ENCODE measurements at regions not wholly inside any gene's neighbourhood (a gene's known extent, or its start where the extent isn't known, plus 50 kb on each side); places are given as distances from the start of the nearest gene placed in this dataset.

DNA sequence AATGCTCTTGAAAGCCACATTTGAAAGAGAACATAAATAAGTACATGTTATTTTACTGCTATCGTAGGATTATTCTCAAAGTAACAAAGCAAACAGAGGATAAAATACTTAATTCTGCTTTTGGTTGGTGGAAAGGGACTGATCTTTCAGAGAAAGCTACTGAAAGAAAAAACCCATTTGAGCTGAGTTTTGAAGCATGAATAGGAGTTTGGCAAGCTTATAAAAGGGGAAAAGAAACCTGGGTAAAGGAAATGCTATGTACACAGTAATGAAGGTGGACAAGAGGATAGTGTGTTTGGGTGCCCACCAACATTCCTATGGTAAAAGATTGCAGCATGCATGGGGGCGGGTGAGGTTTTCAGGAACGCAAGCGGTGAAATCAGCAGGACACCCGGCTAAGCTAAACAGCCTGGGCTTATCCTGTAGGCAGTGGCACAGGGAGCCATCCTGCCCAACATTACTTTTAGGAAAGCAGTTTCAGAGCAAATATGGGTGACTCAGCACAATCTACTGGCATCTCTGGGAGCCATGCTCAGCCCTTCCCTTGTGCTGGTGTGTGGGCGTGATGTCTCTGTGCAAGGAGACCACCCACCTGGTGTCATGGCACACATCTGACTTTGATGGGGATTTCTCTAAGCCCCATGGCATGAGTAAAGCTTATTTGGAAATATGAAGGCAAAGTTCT is 673.9 kb upstream of the KLF4 start:
- TF ChIP-seq, protein P1, sequence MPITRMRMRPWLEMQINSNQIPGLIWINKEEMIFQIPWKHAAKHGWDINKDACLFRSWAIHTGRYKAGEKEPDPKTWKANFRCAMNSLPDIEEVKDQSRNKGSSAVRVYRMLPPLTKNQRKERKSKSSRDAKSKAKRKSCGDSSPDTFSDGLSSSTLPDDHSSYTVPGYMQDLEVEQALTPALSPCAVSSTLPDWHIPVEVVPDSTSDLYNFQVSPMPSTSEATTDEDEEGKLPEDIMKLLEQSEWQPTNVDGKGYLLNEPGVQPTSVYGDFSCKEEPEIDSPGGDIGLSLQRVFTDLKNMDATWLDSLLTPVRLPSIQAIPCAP (CRISPR knock-in tag; IDR thresholded peaks at IDR 0.05; ENCODE audit: low read depth) = no peak
- TF ChIP-seq NCOA5 (CRISPR knock-in tag; IDR thresholded peaks at IDR 0.05) (no peak), ZNF687 (CRISPR knock-in tag; IDR thresholded peaks at IDR 0.05) (no peak), MXD3 (CRISPR knock-in tag; IDR thresholded peaks at IDR 0.05) (no peak), ZNF496 (CRISPR knock-in tag; IDR thresholded peaks at IDR 0.05; ENCODE audit: insufficient replicate concordance) (no peak), MAZ (IDR thresholded peaks at IDR 0.05; ENCODE audit: borderline replicate concordance, low read depth, low read length) (no peak), MAZ (CRISPR knock-in tag; IDR thresholded peaks at IDR 0.05; ENCODE audit: low read depth) (no peak), MXI1 (IDR thresholded peaks at IDR 0.05; ENCODE audit: borderline replicate concordance, low read depth, low read length) (no peak), MYC (CRISPR knock-in tag; IDR thresholded peaks at IDR 0.05; ENCODE audit: borderline replicate concordance) (no peak), RARA (CRISPR knock-in tag; IDR thresholded peaks at IDR 0.05) (no peak), GPN1 (CRISPR knock-in tag; IDR thresholded peaks at IDR 0.05; ENCODE audit: borderline replicate concordance) (no peak), POLR2AphosphoS5 (IDR thresholded peaks at IDR 0.05; ENCODE audit: low read depth, low read length) (no peak), RFX5 (IDR thresholded peaks at IDR 0.05; ENCODE audit: low read depth, low read length) (no peak)
- TF ChIP-seq, protein P2, sequence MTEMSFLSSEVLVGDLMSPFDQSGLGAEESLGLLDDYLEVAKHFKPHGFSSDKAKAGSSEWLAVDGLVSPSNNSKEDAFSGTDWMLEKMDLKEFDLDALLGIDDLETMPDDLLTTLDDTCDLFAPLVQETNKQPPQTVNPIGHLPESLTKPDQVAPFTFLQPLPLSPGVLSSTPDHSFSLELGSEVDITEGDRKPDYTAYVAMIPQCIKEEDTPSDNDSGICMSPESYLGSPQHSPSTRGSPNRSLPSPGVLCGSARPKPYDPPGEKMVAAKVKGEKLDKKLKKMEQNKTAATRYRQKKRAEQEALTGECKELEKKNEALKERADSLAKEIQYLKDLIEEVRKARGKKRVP (CRISPR knock-in tag; IDR thresholded peaks at IDR 0.05) = no peak
- TF ChIP-seq, protein P3, sequence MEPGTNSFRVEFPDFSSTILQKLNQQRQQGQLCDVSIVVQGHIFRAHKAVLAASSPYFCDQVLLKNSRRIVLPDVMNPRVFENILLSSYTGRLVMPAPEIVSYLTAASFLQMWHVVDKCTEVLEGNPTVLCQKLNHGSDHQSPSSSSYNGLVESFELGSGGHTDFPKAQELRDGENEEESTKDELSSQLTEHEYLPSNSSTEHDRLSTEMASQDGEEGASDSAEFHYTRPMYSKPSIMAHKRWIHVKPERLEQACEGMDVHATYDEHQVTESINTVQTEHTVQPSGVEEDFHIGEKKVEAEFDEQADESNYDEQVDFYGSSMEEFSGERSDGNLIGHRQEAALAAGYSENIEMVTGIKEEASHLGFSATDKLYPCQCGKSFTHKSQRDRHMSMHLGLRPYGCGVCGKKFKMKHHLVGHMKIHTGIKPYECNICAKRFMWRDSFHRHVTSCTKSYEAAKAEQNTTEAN (CRISPR knock-in tag; conservative IDR thresholded peaks at IDR 0.05) = no peak

Measured in HepG2 (cell line).